B cell (primary cell): ENCODE measurements at regions not wholly inside any gene's neighbourhood (a gene's known extent, or its start where the extent isn't known, plus 50 kb on each side); places are given as distances from the start of the nearest gene placed in this dataset.

ENCODE experiments used
- ATAC-seq: fragments of 200-7000 bp; cut with Tn5 transposase; one replicate; pipeline ENCODE4 v1.10.0; 2021; ENCODE audit warnings: low read depth, mild to moderate bottlenecking, moderate number of reproducible peaks, moderate library complexity
- CTCF ChIA-PET: fragments of 350-600 bp; sonication (Branson Sonifier 250); formaldehyde crosslinking; loops from one replicate; lab custom pipeline; 2021; ENCODE audit warnings: antibody characterized with exemption, inconsistent platforms; lab: Charles Lee
- POLR2A ChIA-PET: fragments of 350-600 bp; sonication (Branson Sonifier 250); formaldehyde crosslinking; loops from one replicate; lab custom pipeline; 2021; ENCODE audit warnings: antibody characterized with exemption; lab: Charles Lee
- DNase-seq: peaks from one replicate; pipeline ENCODE4 v3.0.0; 2013
- H2AFZ ChIP-seq: 2 replicates; pipeline ENCODE4 v1.6.1; 2012; ENCODE audit warnings: mild to moderate bottlenecking, low read depth, low read length; ENCODE audit not compliant: insufficient read depth, poor library complexity, severe bottlenecking
- H3K27ac ChIP-seq, 2 donors: 1 replicate in 1 of 2; 2 replicates in 1 of 2; pipeline ENCODE4 v1.5.1; 2012 to 2013; ENCODE audit warnings: low read length in 2 of 2, mild to moderate bottlenecking in 2 of 2, moderate library complexity in 1 of 2
- H3K27me3 ChIP-seq, 4 experiments: fragments of 200-600 bp in 1 of 4; sonication (generic) in 1 of 4; replicated peaks in 1 of 4; 1 replicate in 2 of 4; 2 replicates in 2 of 4; pipeline versions ENCODE4 v1.6.1 to v1.7.0; 2013 to 2016; ENCODE audit warnings: low read length in 3 of 4, mild to moderate bottlenecking in 2 of 4, mixed read lengths in 1 of 4, moderate library complexity in 1 of 4; ENCODE audit not compliant: insufficient read depth in 4 of 4, control insufficient read depth in 3 of 4; ENCODE audit errors: control extremely low read depth in 1 of 4
- H3K36me3 ChIP-seq, 2 experiments: replicated peaks in 1 of 2; 1 replicate in 1 of 2; 2 replicates in 1 of 2; pipeline versions ENCODE4 v1.6.1 to v1.7.1; 2013; ENCODE audit warnings: low read length in 1 of 2; ENCODE audit not compliant: insufficient read depth in 2 of 2, control insufficient read depth in 1 of 2; ENCODE audit errors: control extremely low read depth in 1 of 2, extremely low read depth in 1 of 2
- H3K4me1 ChIP-seq, 2 donors: fragments of 200-600 bp in 1 of 2; sonication (generic) in 1 of 2; 1 replicate in 1 of 2; 2 replicates in 1 of 2; pipeline versions ENCODE4 v1.5.1 to v1.6.1; 2013 to 2017; ENCODE audit warnings: low read length in 2 of 2; ENCODE audit not compliant: control insufficient read depth in 2 of 2, insufficient read depth in 2 of 2
- H3K4me2 ChIP-seq: replicated peaks from 2 replicates; pipeline ENCODE3; 2012; ENCODE audit warnings: mild to moderate bottlenecking, low read depth, low read length; ENCODE audit not compliant: poor library complexity, severe bottlenecking
- H3K4me3 ChIP-seq, 5 experiments: fragments of 200-600 bp in 1 of 5; sonication (generic) in 1 of 5; 1 replicate in 3 of 5; 2 replicates in 2 of 5; pipeline versions ENCODE4 v1.5.1 to v1.7.0; 2011 to 2016; ENCODE audit warnings: low read length in 4 of 5, mild to moderate bottlenecking in 4 of 5, low read depth in 2 of 5, control low read depth in 1 of 5, moderate library complexity in 1 of 5; ENCODE audit not compliant: insufficient read depth in 1 of 5; ENCODE audit errors: control extremely low read depth in 1 of 5, extremely low read depth in 1 of 5
- H3K79me2 ChIP-seq: fragments of 200-600 bp; sonication (generic); one replicate; pipeline ENCODE4 v1.6.0; 2016; ENCODE audit warnings: low read length; ENCODE audit not compliant: control insufficient read depth, insufficient read depth
- H3K9ac ChIP-seq: fragments of 200-600 bp; sonication (generic); 2 replicates; pipeline ENCODE4 v1.6.1; 2017; ENCODE audit warnings: mild to moderate bottlenecking, low read length, moderate library complexity
- H3K9me3 ChIP-seq, 3 donors: one replicate each; pipeline versions ENCODE4 v1.6.1 to v1.7.1; 2013; ENCODE audit warnings: low read length in 2 of 3; ENCODE audit not compliant: control insufficient read depth in 2 of 3, insufficient read depth in 1 of 3; ENCODE audit errors: control extremely low read depth in 1 of 3
- H4K20me1 ChIP-seq: 2 replicates; pipeline ENCODE4 v1.6.0; 2012; ENCODE audit warnings: mild to moderate bottlenecking, low read length; ENCODE audit not compliant: insufficient read depth, control insufficient read depth, poor library complexity, severe bottlenecking
- H3K27ac Mint-ChIP-seq: one replicate; pipeline ENCODE4 v1.8.0; 2021; ENCODE audit warnings: mixed read lengths
- H3K27me3 Mint-ChIP-seq: one replicate; pipeline ENCODE4 v1.8.0; 2021; ENCODE audit warnings: mixed read lengths
- H3K4me1 Mint-ChIP-seq: one replicate; pipeline ENCODE4 v1.8.0; 2021; ENCODE audit warnings: mixed read lengths
- H3K4me3 Mint-ChIP-seq: one replicate; pipeline ENCODE4 v1.8.0; 2021; ENCODE audit warnings: mixed read lengths
- H3K9me3 Mint-ChIP-seq: one replicate; pipeline ENCODE4 v1.8.0; 2022; ENCODE audit warnings: mixed read lengths; ENCODE audit not compliant: insufficient read depth
- CTCF ChIP-seq: fragments of 200-600 bp; IDR thresholded peaks from one replicate; pipeline ENCODE4 v1.8.0; 2022; ENCODE audit warnings: antibody characterized with exemption, mild to moderate bottlenecking
- EZH2 ChIP-seq: IDR thresholded peaks from 2 replicates; pipeline ENCODE4 v1.6.1; 2012; ENCODE audit warnings: borderline replicate concordance, low read depth, mild to moderate bottlenecking, moderate library complexity, low read length; ENCODE audit not compliant: insufficient read depth, poor library complexity, severe bottlenecking
- WGBS: methylation state at CpG from one replicate; pipeline ENCODE4 v1.1.5; 2013; ENCODE audit warnings: missing lambda C conversion rate; ENCODE audit not compliant: insufficient coverage; 5-methylcytosine and 5-hydroxymethylcytosine counted together
- intact Hi-C: fragments of 100-400 bp; cut with micrococcal nuclease; formaldehyde crosslinking; loops from one replicate; pipeline ENCODE4 v1.10.0; 2022

GRCh38 chr18:78803104-78803503 lies 176.5 kb upstream of the SALL3 start:
- intact Hi-C loops: no loop called here
- Histone ChIP-seq H3K9me3 (peaks cover 0 to 37% (median 0%) of the 10 kb centered on the region in 3 donors), H3K36me3 (no peaks in the 10 kb centered on the region), H4K20me1 (no peaks in the 10 kb centered on the region), H3K27ac (no peak overlapping the region), H3K79me2 (no peaks in the 10 kb centered on the region), H3K4me3 (no peak overlapping the region), H3K9ac (no peak overlapping the region), H3K27me3 (no peaks in the 10 kb centered on the region), H2AFZ (no peak overlapping the region), H3K4me2 (no peak overlapping the region), H3K4me1 (no peaks in the 10 kb centered on the region)
- no peak overlapping the region for H3K27ac Mint-ChIP-seq
- H3K4me3 Mint-ChIP-seq: no peak overlapping the region
- 82% methylated on average over 9 of the region's 9 CpGs for WGBS
- ChIA-PET CTCF (no interaction called here), POLR2A (no interaction called here)
- DNase-seq (no peak), ATAC-seq (no peak)
- H3K9me3 Mint-ChIP-seq: peaks cover 2% of the 10 kb centered on the region
- TF ChIP-seq CTCF: no peak
- no peak for TF ChIP-seq EZH2
- no peaks in the 10 kb centered on the region for H3K4me1 Mint-ChIP-seq
- H3K27me3 Mint-ChIP-seq: no peaks in the 10 kb centered on the region

- ChIA-PET POLR2A (no interaction called here), CTCF (no interaction called here)
- Histone ChIP-seq H3K9ac (no peak overlapping the region), H3K4me3 (no peak overlapping the region), H3K36me3 (no peaks in the 10 kb centered on the region), H3K4me1 (no peaks in the 10 kb centered on the region), H4K20me1 (no peaks in the 10 kb centered on the region), H3K79me2 (no peaks in the 10 kb centered on the region), H2AFZ (no peak overlapping the region), H3K9me3 (peaks cover 0 to 36% (median 0%) of the 10 kb centered on the region in 3 donors), H3K27me3 (no peaks in the 10 kb centered on the region), H3K27ac (no peak overlapping the region), H3K4me2 (no peak overlapping the region)
- Mint-ChIP-seq H3K4me3 (no peak overlapping the region), H3K27ac (no peak overlapping the region), H3K27me3 (no peaks in the 10 kb centered on the region), H3K4me1 (no peaks in the 10 kb centered on the region), H3K9me3 (peaks cover 2% of the 10 kb centered on the region)
- 93% methylated on average over 23 of the region's 26 CpGs for WGBS
- ATAC-seq: no peak
- intact Hi-C loops: no loop called here
- no peak for DNase-seq
- no peak for TF ChIP-seq EZH2
- no peak for TF ChIP-seq CTCF
Measured at GRCh38 chr18:78804206-78805030, 175.2 kb upstream of the SALL3 start.
